T-cell (primary cell): ENCODE measurements at regions not wholly inside any gene's neighbourhood (a gene's known extent, or its start where the extent isn't known, plus 50 kb on each side); places are given as distances from the start of the nearest gene placed in this dataset.

ENCODE experiments used
- ATAC-seq, 4 experiments: fragments of 200-7000 bp in 3 of 4; fragments of 150-1000 bp in 1 of 4; cut with Tn5 transposase; replicated peaks in 1 of 4; 1 replicate in 3 of 4; 2 replicates in 1 of 4; pipeline ENCODE4 v1.10.0; 2021; ENCODE audit warnings: moderate library complexity in 3 of 4, mild to moderate bottlenecking in 2 of 4, moderate number of reproducible peaks in 1 of 4
- CTCF ChIA-PET, 2 donors: fragments of 300-600 bp; sonication (Branson Sonifier 250); formaldehyde crosslinking; loops; one replicate each; lab custom pipeline; 2022; ENCODE audit warnings: antibody characterized with exemption in 2 of 2; lab: Charles Lee
- POLR2A ChIA-PET, 2 donors: fragments of 300-600 bp; sonication (Branson Sonifier 250); formaldehyde crosslinking; loops; one replicate each; lab custom pipeline; 2022; ENCODE audit warnings: antibody characterized with exemption in 2 of 2; lab: Charles Lee
- DNase-seq, 35 experiments: peaks; one replicate each; pipeline versions ENCODE4 v3.0.0 to v3.0.0-alpha.2; 2013 to 2023
- H3K27ac ChIP-seq: one replicate; pipeline ENCODE4 v1.5.1; 2013; ENCODE audit warnings: low read length
- H3K27me3 ChIP-seq, 2 experiments: replicated peaks in 1 of 2; 1 replicate in 1 of 2; 2 replicates in 1 of 2; pipeline versions ENCODE4 v1.6.1 to v1.7.0; 2013; ENCODE audit warnings: low read length in 1 of 2, mixed read lengths in 1 of 2; ENCODE audit not compliant: control insufficient read depth in 2 of 2, insufficient read depth in 2 of 2; ENCODE audit errors: extremely low read depth in 1 of 2
- H3K36me3 ChIP-seq, 2 donors: 1 replicate in 1 of 2; 2 replicates in 1 of 2; pipeline versions ENCODE4 v1.6.1 to v1.7.0; 2013; ENCODE audit warnings: low read length in 1 of 2; ENCODE audit not compliant: control insufficient read depth in 2 of 2, insufficient read depth in 1 of 2; ENCODE audit errors: extremely low read depth in 1 of 2
- H3K4me1 ChIP-seq, 2 experiments: 1 replicate in 1 of 2; 2 replicates in 1 of 2; pipeline versions ENCODE4 v1.6.1 to v1.7.0; 2013; ENCODE audit warnings: low read length in 2 of 2, mixed read lengths in 1 of 2; ENCODE audit not compliant: insufficient read depth in 2 of 2, control insufficient read depth in 1 of 2; ENCODE audit errors: extremely low read depth in 1 of 2
- H3K4me3 ChIP-seq, 2 donors: 1 replicate in 1 of 2; 2 replicates in 1 of 2; pipeline versions ENCODE4 v1.5.1 to v1.7.0; 2013; ENCODE audit warnings: mild to moderate bottlenecking in 2 of 2, low read length in 1 of 2, moderate library complexity in 1 of 2; ENCODE audit not compliant: control insufficient read depth in 1 of 2; ENCODE audit errors: extremely low read depth in 1 of 2
- H3K9me3 ChIP-seq: 2 replicates; pipeline ENCODE4 v1.7.0; 2013
- H3K27ac Mint-ChIP-seq, 2 donors: one replicate each; pipeline ENCODE4 v1.8.0; 2020 to 2021; ENCODE audit warnings: mild to moderate bottlenecking in 2 of 2, mixed read lengths in 2 of 2
- H3K27me3 Mint-ChIP-seq, 2 donors: one replicate each; pipeline ENCODE4 v1.8.0; 2021 to 2022; ENCODE audit warnings: mixed read lengths in 2 of 2
- H3K36me3 Mint-ChIP-seq: one replicate; pipeline ENCODE4 v1.8.0; 2021; ENCODE audit warnings: mixed read lengths
- H3K4me1 Mint-ChIP-seq, 3 donors: one replicate each; pipeline ENCODE4 v1.8.0; 2020 to 2022; ENCODE audit warnings: mixed read lengths in 3 of 3, mild to moderate bottlenecking in 1 of 3
- H3K4me3 Mint-ChIP-seq, 3 donors: one replicate each; pipeline ENCODE4 v1.8.0; 2020 to 2022; ENCODE audit warnings: mild to moderate bottlenecking in 3 of 3, mixed read lengths in 3 of 3, moderate library complexity in 3 of 3
- H3K9me3 Mint-ChIP-seq, 3 donors: one replicate each; pipeline ENCODE4 v1.8.0; 2020 to 2022; ENCODE audit warnings: mixed read lengths in 3 of 3
- WGBS: methylation state at CpG from one replicate; pipeline ENCODE4 v1.1.5; 2013; ENCODE audit warnings: missing lambda C conversion rate; ENCODE audit not compliant: insufficient coverage; 5-methylcytosine and 5-hydroxymethylcytosine counted together

- DNase-seq (no peak), ATAC-seq (no peak)
- H3K27me3 ChIP-seq = no peaks in the 10 kb centered on the region
- Mint-ChIP-seq H3K4me1 (no peaks in the 10 kb centered on the region), H3K9me3 (no peaks in the 10 kb centered on the region), H3K4me3 (no peak overlapping the region), H3K27ac (no peak overlapping the region), H3K36me3 (no peaks in the 10 kb centered on the region), H3K27me3 (peaks cover 3 to 4% of the 10 kb centered on the region in 2 donors)
- ChIA-PET CTCF (no interaction called here), POLR2A (no interaction called here)
- H3K4me1 ChIP-seq = no peaks in the 10 kb centered on the region
- no peak overlapping the region for H3K4me3 ChIP-seq
- H3K9me3 ChIP-seq = no peaks in the 10 kb centered on the region
- no peaks in the 10 kb centered on the region for H3K36me3 ChIP-seq
- no peak overlapping the region for H3K27ac ChIP-seq
Measured at GRCh38 chr4:74663631-74664030, 130.7 kb downstream of the BTC start.

DNA sequence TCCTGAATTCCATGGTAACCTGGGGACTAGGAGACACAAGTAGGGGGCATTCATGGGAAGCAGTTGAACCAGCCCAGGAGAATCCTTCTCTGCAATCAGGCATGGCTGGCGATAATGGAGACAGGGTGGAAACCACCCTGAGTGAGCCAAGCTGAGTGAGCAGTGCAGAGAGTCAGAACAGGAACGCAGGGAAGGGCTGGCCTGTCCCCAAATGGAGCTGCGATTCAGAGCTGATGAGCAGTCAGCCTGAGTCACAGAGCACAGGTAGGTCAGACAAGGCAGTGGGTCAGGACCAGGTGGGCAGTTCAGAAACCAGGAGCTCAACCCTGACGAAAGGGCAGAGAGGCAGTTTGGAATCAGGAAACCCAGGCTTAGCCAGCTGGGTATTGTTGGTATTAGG is 129.0 kb downstream of the BTC start:
- no peaks in the 10 kb centered on the region for H3K36me3 Mint-ChIP-seq
- DNase-seq = no peak
- no peaks in the 10 kb centered on the region for H3K9me3 Mint-ChIP-seq
- H3K27ac Mint-ChIP-seq = no peak overlapping the region
- CTCF ChIA-PET = interaction anchor here in 1 of 2 donors (0.9 to 1.5 kb wide), 2 partner anchors 11 to 294 kb away, joined by 3 read pairs; no protein-coding TSS in a partner anchor
- Histone ChIP-seq H3K36me3 (no peaks in the 10 kb centered on the region), H3K27me3 (no peaks in the 10 kb centered on the region), H3K27ac (no peak overlapping the region), H3K9me3 (no peaks in the 10 kb centered on the region), H3K4me3 (no peak overlapping the region), H3K4me1 (no peaks in the 10 kb centered on the region)
- peaks cover 4 to 9% of the 10 kb centered on the region in 2 donors for H3K27me3 Mint-ChIP-seq
- ATAC-seq = no peak
- no peak overlapping the region for H3K4me3 Mint-ChIP-seq
- WGBS = 85% methylated on average over 3 of the region's 4 CpGs
- no peaks in the 10 kb centered on the region for H3K4me1 Mint-ChIP-seq
- POLR2A ChIA-PET = no interaction called here

DNA sequence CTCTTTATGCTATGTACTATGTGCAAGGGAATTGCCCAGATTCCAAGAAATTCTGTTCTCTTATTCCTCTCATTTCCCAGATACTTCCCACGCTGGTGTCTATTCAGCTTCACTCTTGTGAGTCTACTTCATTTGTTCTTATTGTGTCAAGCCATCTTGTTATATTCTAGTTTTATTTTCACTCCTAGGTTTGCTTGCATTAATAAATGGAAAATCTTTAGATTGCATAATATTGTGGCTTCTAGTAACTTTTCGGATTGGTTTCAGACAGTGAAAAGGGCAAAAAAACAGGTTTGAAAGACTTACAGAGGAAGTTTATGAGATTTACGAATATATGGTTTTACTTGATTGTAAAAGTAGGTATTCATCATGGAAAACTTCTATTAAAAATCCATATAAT is 128.4 kb downstream of the BTC start:
- peaks cover 4 to 9% of the 10 kb centered on the region in 2 donors for H3K27me3 Mint-ChIP-seq
- H3K36me3 Mint-ChIP-seq = no peaks in the 10 kb centered on the region
- no peak overlapping the region for H3K27ac ChIP-seq
- H3K36me3 ChIP-seq = no peaks in the 10 kb centered on the region
- DNase-seq = no peak
- WGBS = no CpG with 5 or more reads among the region's 3 CpGs
- H3K27me3 ChIP-seq = no peaks in the 10 kb centered on the region
- ChIA-PET POLR2A (no interaction called here), CTCF (interaction anchor here in 1 of 2 donors (0.9 to 1.5 kb wide), 2 partner anchors 11 to 295 kb away, joined by 3 read pairs; no protein-coding TSS in a partner anchor)
- H3K4me3 Mint-ChIP-seq = no peak overlapping the region
- no peaks in the 10 kb centered on the region for H3K9me3 Mint-ChIP-seq
- no peaks in the 10 kb centered on the region for H3K4me1 ChIP-seq
- H3K9me3 ChIP-seq = no peaks in the 10 kb centered on the region
- no peak for ATAC-seq
- H3K4me3 ChIP-seq = no peak overlapping the region
- no peak overlapping the region for H3K27ac Mint-ChIP-seq
- H3K4me1 Mint-ChIP-seq = no peaks in the 10 kb centered on the region

GRCh38 chr4:74667438-74667837 is 126.9 kb downstream of the BTC start:
- no peaks in the 10 kb centered on the region for H3K4me1 Mint-ChIP-seq
- ChIA-PET POLR2A (no interaction called here), CTCF (interaction anchor here in 1 of 2 donors (0.6 to 1.4 kb wide), 2 partner anchors 289 to 361 kb away, joined by 4 read pairs; no protein-coding TSS in a partner anchor)
- Histone ChIP-seq H3K9me3 (no peaks in the 10 kb centered on the region), H3K4me1 (no peaks in the 10 kb centered on the region), H3K4me3 (no peak overlapping the region), H3K36me3 (no peaks in the 10 kb centered on the region), H3K27ac (no peak overlapping the region), H3K27me3 (no peaks in the 10 kb centered on the region)
- no peak overlapping the region for H3K27ac Mint-ChIP-seq
- peaks cover 4 to 11% of the 10 kb centered on the region in 2 donors for H3K27me3 Mint-ChIP-seq
- no peak for DNase-seq
- no peak overlapping the region for H3K4me3 Mint-ChIP-seq
- H3K9me3 Mint-ChIP-seq = no peaks in the 10 kb centered on the region
- H3K36me3 Mint-ChIP-seq = no peaks in the 10 kb centered on the region
- ATAC-seq = no peak

DNA sequence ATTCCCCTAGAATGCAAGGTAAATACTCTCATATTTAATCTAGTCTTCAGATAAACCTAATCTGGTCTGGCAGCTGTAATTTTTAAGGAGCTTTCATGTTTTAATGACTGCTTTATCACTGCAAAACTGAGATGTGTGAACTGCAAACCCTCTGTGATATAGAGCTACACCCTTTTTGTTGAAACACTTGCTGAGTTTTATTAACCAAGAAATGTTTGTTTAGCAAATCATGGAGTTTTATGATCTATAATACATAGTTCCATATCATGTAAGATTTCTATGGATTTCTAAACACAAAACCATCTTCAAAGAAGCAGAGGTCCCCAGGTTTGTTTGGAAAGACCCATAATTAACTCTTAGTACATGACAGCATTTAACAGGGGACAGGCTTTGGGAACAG is 126.4 kb downstream of the BTC start:
- Mint-ChIP-seq H3K27me3 (peaks cover 4 to 12% of the 10 kb centered on the region in 2 donors), H3K4me1 (no peaks in the 10 kb centered on the region), H3K9me3 (no peaks in the 10 kb centered on the region), H3K36me3 (no peaks in the 10 kb centered on the region), H3K4me3 (no peak overlapping the region), H3K27ac (no peak overlapping the region)
- no peak for DNase-seq
- ATAC-seq = no peak
- ChIA-PET POLR2A (interaction anchor here in 1 of 2 donors (0.6 kb wide), 1 partner anchor 104 kb away, joined by 3 read pairs; no protein-coding TSS in a partner anchor), CTCF (interaction anchor here in 1 of 2 donors (0.6 to 1.4 kb wide), 2 partner anchors 290 to 362 kb away, joined by 4 read pairs; no protein-coding TSS in a partner anchor)
- Histone ChIP-seq H3K27ac (no peak overlapping the region), H3K9me3 (no peaks in the 10 kb centered on the region), H3K4me3 (no peak overlapping the region), H3K4me1 (no peaks in the 10 kb centered on the region), H3K36me3 (no peaks in the 10 kb centered on the region), H3K27me3 (no peaks in the 10 kb centered on the region)

GRCh38 chr4:74669702-74670101 is 124.6 kb downstream of the BTC start:
- Mint-ChIP-seq H3K27me3 (peaks cover 0 to 9% of the 10 kb centered on the region in 2 donors), H3K36me3 (no peaks in the 10 kb centered on the region), H3K4me1 (no peaks in the 10 kb centered on the region), H3K9me3 (no peaks in the 10 kb centered on the region), H3K27ac (no peak overlapping the region), H3K4me3 (no peak overlapping the region)
- H3K27me3 ChIP-seq = no peaks in the 10 kb centered on the region
- CTCF ChIA-PET = interaction anchor here (0.5 to 2.3 kb wide), 4 partner anchors 45 to 293 kb away, joined by 3 to 10 read pairs (median 5); no protein-coding TSS in a partner anchor
- DNase-seq (no peak), ATAC-seq (no peak)
- H3K4me3 ChIP-seq = no peak overlapping the region
- H3K9me3 ChIP-seq = no peaks in the 10 kb centered on the region
- POLR2A ChIA-PET = no interaction called here
- no peaks in the 10 kb centered on the region for H3K4me1 ChIP-seq
- no CpG with 5 or more reads among the region's 3 CpGs for WGBS
- H3K27ac ChIP-seq = no peak overlapping the region
- no peaks in the 10 kb centered on the region for H3K36me3 ChIP-seq

DNA sequence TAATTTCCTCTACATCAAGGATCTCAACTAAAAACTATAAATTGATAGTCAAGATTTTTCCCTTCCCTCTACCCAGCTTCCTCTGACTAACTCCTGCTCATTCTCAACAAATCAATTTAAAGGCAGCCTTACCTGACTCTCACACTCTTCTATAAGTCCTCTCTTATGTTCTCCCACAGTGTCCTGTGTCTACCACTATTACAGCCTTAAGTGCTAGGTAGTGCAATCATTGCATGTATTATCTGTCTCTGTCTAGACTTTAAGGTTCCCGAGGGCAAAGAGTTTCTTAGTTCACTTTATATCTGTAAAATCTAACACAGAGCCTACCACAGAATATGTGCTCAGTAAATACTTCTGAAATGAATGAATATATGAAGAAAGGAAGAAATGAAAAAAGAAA is 123.7 kb downstream of the BTC start:
- Mint-ChIP-seq H3K27me3 (peaks cover 0 to 9% of the 10 kb centered on the region in 2 donors), H3K4me3 (no peak overlapping the region), H3K4me1 (peaks cover 1 to 3% (median 1%) of the 10 kb centered on the region in 3 donors), H3K9me3 (no peaks in the 10 kb centered on the region), H3K27ac (no peak overlapping the region), H3K36me3 (no peaks in the 10 kb centered on the region)
- no peak overlapping the region for H3K27ac ChIP-seq
- H3K27me3 ChIP-seq = no peaks in the 10 kb centered on the region
- POLR2A ChIA-PET = no interaction called here
- H3K4me3 ChIP-seq = no peak overlapping the region
- DNase-seq (no peak), ATAC-seq (no peak)
- WGBS = no CpG with 5 or more reads among the region's 1 CpG
- no peaks in the 10 kb centered on the region for H3K4me1 ChIP-seq
- H3K36me3 ChIP-seq = no peaks in the 10 kb centered on the region
- CTCF ChIA-PET = interaction anchor here (0.6 to 2.3 kb wide), 12 partner anchors 45 to 441 kb away, joined by 3 to 35 read pairs (median 4); no protein-coding TSS in a partner anchor
- no peaks in the 10 kb centered on the region for H3K9me3 ChIP-seq
